OCI-LY7 (cell line): ENCODE measurements at regions not wholly inside any gene's neighbourhood (a gene's known extent, or its start where the extent isn't known, plus 50 kb on each side); places are given as distances from the start of the nearest gene placed in this dataset.

Experiments
- EZH2phosphoT487 ChIP-seq: fragments of 200-600 bp; sonication (generic); IDR thresholded peaks from 2 replicates; pipeline ENCODE4 v1.6.1; 2018; ENCODE audit warnings: low read depth, borderline replicate concordance, mild to moderate bottlenecking, mixed run types, antibody characterized with exemption, low read length, moderate library complexity, mixed read lengths
- TF ChIP-seq, protein P1 (sequence below): fragments of 200-600 bp; sonication (generic); conservative IDR thresholded peaks from 2 replicates; pipeline ENCODE4 v1.5.1; 2014; ENCODE audit warnings: mild to moderate bottlenecking, antibody characterized with exemption, low read length, moderate library complexity, mixed read lengths

DNA sequence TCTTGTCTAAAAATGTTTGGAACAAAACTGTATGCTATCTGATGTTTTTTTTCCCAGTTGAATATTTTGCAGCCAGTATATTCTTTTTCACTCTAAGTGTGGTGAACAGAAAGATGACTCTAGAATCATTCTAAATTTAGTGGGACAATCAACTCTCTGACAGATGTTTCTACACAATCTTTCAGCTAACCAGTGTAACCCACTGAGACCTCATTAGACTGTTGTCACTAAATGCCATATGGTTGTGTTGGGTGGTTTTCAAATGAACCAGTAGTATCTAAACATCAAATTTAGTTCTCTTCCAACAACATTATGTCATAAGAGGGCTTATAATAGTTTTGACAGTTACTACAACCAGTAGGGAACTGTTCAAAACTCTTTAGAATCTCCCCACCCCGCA, 129.6 kb upstream of the PRLR start:
- TF ChIP-seq, protein P1, sequence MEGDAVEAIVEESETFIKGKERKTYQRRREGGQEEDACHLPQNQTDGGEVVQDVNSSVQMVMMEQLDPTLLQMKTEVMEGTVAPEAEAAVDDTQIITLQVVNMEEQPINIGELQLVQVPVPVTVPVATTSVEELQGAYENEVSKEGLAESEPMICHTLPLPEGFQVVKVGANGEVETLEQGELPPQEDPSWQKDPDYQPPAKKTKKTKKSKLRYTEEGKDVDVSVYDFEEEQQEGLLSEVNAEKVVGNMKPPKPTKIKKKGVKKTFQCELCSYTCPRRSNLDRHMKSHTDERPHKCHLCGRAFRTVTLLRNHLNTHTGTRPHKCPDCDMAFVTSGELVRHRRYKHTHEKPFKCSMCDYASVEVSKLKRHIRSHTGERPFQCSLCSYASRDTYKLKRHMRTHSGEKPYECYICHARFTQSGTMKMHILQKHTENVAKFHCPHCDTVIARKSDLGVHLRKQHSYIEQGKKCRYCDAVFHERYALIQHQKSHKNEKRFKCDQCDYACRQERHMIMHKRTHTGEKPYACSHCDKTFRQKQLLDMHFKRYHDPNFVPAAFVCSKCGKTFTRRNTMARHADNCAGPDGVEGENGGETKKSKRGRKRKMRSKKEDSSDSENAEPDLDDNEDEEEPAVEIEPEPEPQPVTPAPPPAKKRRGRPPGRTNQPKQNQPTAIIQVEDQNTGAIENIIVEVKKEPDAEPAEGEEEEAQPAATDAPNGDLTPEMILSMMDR, result no peak
- TF ChIP-seq EZH2phosphoT487, result no peak
